HPDE6-E6E7 (cell line): ENCODE measurements at regions not wholly inside any gene's neighbourhood (a gene's known extent, or its start where the extent isn't known, plus 50 kb on each side); places are given as distances from the start of the nearest gene placed in this dataset.

ENCODE experiments used
- DNase-seq: peaks from one replicate; pipeline ENCODE4 v3.0.0; 2011; ENCODE audit warnings: missing footprints; ENCODE audit errors: extremely low spot score

DNA sequence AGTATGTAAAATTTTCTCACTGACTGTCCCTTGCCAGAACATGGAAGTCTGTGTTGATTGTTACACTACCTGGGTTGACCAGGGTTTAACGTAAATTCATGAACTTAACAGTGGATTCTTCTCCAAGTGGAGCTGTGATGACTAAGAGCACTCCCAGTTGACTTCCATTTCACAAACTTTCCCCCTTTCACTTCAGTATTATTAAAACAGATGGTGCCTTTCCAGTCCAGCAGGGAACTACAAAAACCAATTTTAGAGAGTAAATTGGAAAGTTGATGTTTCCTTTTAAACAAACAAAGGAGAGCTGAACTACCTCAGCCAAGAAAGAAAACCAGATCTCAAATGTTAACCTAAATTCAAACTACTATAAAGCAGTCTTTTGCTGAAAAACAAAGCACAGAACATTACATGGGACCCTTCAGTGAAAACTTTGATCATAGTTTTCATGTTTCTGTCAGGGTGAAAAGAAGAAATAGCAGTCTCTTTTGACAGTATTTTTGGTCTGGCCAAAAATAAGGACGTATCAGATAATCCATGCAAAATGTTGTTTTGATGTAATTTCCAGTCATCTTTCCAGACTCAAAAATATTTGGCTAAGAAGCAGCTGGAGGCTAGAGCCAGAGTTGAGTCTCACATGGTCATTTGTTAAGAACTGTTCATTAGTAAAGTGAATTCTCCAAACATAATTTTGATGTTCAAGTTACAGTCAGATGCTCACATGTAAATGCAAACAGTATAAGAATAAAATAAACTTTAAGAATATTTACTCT is 479.9 kb upstream of the AKR1E2 start:
- DNase-seq: no peak

DNA sequence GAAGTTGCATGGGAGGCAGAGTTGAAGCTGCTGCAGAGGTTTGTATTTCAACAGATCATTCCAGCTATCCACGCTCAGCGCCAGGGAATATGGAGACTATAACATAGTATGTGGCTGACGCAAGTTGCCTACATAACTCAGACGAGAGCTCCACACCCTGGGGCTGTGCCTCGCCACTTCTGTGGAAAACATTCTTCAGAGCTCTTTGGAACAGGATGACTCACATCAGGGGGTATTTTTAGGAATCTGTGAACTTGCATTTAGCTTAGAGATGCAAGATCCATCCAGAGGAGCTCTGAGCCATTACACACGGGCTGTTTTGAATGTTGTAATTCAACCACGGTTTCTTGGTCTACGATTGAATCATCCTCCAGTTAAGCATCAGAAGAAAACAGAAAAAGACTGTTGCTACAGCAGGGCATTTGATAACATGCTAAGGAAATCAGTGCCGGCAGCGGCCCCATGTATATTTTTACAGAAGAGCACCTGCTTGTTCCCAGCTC is 481.5 kb upstream of the AKR1E2 start:
- peak; percentile 21 for DNase-seq

DNA sequence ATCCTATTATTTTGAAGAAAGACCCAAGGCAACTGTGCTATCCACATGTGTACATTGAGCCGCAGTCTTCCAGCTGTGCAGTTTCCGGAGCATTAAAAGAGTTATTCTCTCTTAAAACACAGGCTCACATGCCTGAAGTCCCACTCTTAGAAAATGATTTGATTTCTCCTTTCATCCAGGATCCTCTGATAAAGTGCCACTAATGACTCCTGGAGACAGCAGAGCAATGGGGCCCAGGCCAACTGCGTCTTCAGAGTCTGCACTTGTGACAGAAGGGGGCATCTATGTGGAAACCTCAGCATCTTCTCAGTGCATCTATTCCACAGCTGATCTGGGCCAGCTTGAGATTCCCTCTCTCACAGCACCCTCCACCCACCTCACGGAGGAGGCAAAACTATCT is 482.1 kb upstream of the AKR1E2 start:
- DNase-seq: no peak

DNA sequence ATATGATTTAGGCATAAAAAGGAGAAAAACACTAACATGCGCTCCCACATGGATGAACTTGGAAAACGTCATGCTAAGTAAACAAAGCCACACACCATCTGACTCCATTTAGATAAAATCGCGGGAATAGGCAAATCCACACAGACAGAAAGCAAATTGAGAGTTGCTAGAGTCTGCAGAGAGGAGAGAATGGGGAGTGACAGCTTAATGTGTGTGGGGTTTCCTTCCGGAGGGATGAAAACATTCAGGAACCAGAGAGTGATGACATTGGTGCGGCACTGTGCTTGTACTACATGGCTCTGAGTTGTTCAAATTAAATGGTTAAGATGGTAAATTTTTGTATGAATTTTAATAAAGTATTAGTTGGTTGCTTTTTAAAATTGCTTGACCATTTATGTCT is 482.9 kb upstream of the AKR1E2 start:
- DNase-seq: no peak

DNA sequence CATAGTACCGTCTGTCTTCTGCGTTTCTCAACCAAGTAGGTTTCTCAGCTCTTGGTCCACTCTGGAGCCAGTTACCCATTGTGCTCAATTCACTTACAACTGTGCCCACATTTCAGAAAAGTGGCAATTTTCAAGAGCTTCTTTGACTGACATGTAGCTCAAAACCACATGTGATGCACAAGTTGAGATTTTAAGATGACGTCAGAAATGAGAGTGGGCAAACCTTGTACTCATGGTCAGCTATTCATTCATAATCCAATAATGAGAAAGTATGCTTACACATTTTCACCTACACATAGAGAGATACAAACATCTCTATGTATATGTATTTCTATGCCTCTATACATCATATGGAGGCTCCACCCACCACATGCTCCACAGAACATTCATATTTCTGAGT is 487.2 kb upstream of the AKR1E2 start:
- no peak for DNase-seq

DNA sequence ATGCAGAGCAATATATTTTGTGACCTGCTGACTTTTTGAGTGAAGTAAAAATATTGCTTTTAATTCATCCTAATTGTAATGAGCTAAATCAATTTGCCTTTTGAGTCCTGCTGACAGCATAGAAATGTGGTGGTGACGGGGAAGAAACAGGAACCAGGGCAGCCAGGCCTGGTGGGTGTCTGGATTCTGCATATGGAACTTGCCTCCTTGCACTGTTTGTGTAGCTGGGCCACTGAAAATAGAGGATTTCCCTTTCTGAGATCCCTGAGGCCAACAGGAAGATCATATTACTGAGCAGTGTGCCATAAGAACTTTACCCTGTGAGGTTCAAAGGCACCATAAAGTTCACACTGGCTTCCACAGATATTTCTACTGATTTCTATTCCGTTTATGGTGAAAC is 488.4 kb upstream of the AKR1E2 start:
- DNase-seq: no peak

DNA sequence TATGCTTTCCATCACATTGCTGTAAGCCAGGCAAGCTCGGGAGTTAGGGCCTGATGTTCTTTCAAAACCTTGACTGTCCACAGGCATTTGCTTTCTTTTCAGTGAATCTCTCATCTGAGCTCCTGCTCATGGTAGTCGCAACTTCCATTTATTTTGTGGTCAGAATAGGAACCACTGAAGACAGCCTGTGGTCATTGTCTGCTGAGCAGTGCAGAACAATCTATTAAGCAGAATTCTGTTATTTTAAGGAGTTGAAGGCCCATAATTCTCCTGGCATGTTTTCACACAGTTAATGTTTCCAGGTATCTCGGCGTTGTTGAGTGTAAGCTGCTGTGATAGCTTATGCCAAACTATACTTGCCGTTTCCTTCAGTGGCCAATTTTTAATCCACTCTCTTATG is 491.1 kb upstream of the AKR1E2 start:
- DNase-seq: no peak

DNA sequence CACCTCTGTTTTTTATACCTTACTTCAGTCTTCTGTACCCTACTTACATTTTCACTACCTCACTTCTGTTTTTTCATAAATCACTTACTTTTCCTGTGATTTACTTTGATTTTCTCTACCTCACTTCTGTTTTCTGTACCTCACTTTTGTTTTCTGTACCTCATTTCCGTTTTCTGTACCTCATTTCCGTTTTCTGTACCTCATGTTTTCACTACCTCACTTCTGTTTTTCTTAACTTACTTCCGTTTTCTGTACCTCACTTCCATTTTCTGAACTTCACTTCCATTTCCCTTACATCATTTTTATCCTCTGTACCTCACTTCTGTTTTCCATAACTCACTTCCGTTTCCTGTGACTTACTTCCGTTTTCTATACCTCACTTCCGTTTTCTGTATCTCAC is 492.0 kb upstream of the AKR1E2 start:
- no peak for DNase-seq

DNA sequence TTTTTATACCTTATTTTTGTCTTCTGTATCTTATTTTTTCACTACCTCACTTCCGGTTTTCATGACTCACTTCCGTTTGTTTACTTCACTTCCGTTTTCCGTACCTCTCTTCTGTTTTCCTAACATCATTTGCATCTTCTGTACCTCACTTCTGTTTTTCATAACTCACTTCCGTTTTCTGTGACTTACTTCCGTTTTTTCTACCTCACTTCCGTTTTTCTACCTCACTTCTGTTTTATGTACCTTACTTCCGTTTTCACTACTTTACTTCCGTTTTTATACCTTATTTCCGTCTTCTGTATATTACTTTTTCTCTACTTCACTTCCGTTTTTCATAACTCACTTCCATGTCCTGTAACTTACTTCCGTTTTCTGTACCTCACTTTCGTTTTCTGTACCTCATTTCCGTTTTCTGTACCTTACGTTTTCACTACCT is 492.5 kb upstream of the AKR1E2 start:
- DNase-seq: no peak

DNA sequence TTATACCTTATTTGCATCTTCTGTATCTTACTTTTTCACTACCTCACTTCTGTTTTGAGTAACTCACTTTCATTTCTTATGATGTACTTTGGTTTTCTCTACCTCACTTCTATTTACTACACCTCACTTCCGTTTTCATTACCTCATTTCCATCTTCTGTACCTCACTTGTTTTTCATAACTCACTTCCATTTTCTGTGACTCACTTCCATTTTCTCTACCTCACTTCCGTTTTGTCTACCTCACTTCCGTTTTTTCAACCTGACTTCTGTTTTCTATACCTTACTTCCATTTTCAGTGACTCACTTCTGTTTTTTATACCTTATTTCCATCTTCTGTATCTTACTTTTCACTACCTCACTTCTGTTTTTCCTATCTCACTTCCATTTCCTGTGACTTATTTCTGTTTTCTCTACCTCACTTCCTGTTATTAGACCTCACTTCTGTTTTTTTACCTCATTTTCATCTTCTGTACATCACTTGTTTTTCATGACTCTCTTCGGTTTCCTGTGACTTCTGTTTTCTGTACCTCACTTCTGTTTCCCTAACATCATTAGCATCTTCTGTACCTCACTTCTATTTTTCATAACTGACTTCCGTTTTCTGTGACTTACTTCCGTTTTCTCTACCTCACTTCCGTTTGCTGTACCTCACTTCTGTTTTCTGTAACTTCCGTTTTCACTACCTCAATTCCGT is 493.1 kb upstream of the AKR1E2 start:
- no peak for DNase-seq

DNA sequence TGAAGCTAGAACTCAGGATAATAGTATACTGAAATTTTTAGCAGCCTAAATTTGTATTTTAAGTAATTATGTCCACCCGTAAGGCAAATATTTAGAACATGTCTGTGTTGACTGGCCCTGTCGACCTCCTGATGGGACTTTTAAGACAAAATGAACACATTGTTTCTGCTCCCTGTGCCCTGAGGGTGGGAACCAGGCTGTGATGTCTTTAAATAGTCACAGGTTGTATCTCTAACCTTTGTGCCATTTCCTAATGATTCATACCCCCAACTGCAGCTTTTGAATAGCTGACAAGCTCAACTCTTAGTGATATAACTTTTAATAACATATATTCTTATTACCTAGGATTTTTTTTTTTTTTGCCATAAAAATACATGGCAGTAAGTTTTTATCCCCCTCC is 494.9 kb upstream of the AKR1E2 start:
- no peak for DNase-seq

DNA sequence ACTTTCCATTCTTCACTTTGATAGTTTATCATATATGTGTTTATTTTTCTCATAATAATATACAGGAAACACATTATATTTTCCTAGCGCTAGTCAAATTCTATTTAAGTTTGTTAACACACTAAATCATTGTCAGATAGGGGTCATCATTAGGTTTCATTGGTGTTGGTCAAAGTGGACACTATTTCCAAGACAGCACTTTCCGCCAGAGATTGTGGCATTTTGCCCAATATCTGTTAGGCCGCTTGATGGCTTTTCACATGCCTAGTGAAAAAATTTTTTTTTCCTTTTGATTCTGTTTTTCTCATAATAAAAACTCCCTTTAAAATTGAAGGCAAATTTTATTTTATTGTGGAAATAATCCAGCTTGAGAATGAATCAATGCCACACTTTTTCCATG is 495.4 kb upstream of the AKR1E2 start:
- DNase-seq: no peak

DNA sequence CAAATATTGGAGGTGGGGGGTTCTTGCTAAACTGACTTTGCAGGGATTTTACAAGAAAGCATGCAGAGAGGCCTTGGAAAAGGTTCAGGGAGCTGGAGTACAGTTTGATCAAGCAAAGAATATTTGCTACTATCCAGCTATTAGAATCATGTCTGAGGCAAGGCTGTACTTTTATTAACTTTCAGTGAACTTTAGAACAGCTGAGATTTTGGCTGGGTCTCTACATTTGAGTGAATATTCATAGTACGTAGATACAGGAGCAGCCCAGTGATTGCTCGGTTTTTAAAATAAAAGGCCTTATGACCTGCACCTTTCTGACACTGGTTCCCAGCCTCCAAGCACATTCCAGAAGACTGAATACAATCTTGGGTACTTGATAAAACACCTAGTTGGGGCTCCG is 496.8 kb upstream of the AKR1E2 start:
- DNase-seq: no peak

DNA sequence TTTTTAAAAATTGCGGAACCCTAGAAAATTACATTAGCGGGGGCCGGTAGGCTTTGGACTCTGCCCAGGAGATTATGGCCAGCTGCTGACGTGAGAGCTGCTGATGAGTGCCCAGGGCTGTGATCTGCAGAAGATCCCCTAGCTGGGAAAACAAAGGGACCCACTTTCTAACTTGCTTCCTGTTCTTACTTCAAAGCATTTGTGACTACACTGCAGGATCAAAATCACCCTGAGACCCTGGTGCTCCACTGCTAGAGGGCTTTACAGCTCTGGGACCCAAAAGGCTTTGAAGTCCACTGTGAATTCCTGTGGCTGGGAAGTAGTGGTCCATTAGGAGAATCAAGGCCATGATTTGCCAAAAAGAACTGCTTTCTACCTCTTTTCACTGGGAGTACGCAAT is 499.4 kb upstream of the AKR1E2 start:
- DNase-seq: no peak

DNA sequence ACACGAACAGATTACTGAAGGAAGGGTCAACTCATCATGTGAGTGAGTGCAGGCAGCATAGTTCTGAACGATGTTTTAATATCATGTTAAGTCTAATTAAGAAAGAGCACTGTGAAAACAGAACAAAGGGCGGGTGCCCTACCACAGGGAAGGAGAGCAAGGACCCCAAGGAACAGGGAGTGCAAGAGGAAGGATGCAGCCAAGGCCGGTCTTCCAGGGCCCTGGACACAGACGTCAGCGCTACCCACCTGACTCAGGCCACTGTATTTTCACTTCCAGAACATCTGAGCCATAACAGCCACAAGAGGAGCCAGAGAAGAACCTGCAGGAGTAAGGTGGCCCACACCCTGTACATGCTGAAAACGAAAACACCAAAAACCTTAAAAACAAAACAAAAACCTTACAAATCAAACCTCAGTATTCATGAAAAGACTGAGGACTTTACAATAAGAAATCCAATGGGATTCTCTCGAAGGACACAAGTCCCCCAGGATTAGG is 506.1 kb upstream of the AKR1E2 start:
- no peak for DNase-seq

DNA sequence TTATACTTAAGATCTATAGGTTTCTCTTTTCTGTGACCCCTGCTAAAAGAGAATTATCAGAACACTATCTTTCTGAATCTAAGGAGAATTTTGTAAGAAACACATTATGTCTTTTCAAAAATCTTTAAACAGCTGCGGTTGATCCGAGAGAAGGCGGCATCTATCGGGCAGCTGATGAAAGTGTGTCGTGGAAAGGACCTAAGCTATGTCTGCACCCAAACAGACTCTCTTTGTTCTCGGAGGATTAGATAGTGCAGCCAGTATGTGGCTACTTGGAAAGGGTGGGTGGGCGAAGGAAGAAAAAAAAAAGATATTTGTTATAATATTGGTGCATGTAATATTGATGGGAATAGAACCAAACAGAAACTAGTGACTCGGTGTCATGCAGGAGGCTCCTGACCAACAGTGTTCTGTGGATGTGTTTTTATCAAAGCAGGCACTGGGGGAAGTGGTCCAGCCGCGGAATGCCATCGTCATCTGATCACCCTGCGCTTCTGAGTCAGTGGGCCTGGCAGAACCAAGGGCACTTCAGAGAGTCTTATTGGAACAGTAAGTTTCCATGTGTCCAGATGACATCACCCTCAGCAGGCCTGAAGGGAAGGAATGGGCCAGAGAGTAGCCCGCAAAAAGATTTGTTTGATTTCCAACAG is 509.7 kb upstream of the AKR1E2 start:
- DNase-seq: no peak

DNA sequence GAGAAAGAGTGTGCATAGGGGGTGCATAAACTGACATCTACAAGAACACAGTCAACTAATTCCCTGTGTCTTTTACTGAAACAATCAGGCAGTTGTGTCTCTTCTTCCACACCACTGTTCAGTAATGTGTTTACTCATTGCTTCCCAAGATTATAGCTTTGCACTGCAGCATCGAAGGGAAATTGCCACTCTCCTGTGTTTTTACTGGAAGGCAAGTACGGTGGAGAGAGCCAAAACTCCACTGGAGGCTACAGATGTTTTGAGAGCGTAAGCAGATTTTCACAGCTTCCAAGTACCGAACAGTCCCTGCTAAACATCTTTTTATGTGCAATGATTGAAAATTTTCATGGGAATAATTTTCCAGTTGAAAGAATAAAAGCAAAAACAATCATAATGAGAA is 510.5 kb upstream of the AKR1E2 start:
- no peak for DNase-seq

DNA sequence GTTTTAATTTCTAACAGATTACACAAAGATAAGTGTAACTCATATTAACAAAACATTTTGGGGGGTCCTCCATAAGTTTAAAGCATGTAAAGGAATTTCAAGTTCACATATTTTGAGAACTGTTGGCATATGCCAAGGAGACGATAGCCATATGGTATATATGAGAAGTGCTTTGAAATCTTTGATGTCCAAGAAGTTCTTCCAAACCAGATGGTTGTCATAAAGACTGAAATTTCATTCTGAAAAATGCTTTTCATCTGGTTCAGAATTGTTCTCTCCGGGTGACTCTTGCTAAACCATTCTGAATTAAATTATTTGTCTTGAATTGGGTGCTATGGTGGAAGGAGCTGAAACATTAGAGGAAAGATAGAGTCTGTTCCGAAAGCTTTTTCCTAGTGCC is 513.0 kb upstream of the AKR1E2 start:
- DNase-seq: no peak

DNA sequence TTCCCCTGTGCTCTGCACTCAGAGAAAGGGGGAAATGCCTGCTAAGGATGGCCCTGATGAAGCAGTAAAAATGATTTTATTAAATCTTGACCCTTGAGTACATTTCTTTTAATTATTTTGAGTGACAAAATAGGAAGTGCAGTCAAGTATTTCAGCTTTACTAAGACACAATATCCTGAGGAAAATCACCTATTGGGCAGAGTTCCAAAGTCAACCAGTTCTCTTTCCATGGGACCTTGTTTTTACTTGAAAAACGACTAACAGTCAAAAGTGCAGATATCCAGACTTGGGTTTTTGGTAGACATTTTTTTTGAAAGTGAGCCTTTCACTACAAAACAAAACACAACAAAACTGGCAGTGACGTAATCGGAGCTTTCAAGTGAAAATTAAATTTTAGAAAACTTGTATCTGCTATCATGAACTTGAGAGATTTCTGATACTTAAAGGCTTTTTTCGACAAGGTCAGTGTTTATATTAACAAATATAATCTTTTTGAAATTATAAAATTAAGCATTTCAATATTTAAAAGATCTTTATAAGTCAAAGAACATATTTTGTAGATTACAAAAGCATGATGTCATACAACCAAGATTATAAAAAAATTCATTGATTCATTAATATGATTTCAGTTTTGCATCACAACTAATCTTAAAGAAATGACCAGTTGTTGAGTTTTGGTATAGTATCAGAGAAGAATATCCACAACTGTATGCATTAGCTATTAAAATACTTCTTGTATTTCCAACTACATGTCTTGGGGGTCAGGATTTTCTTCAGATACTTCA is 513.8 kb upstream of the AKR1E2 start:
- no peak for DNase-seq

DNA sequence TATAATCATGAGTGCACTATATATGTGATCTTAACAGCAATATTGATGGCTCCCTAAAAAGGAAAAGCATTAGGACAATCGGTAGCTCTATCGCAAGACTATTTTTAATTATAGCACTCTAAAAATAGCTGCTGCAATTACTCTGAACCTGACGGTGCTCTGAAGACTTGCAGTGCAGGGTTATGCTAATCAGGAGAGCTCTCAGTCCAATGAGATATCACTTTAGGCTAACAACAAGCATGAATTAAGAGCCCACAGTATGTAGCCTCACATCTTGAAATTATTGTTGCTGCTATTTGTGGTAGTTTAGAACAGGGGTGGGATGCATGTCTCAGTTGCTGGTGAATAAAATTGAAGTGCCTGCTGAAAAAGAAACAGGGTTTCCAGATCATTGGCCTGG is 515.8 kb upstream of the AKR1E2 start:
- no peak for DNase-seq

DNA sequence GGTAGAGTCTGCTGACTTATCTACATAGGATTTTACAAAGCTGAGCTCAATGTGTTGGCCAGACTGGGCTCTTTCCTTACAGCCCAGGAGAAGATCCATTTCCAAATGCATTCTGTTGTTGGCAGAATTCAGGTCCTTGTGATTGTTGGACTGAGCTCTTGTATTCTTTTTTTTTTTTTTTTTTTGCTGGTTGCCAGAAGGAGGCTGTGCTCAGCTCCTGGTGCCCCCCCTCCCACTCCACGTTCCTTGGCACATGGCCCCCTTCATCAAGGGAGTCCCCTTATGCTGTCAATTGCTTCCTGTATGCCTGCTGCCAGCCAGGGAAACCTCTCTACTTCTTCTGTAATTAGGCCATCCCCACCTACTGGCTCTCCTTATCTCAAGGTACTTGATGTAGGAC is 518.1 kb upstream of the AKR1E2 start:
- no peak for DNase-seq

DNA sequence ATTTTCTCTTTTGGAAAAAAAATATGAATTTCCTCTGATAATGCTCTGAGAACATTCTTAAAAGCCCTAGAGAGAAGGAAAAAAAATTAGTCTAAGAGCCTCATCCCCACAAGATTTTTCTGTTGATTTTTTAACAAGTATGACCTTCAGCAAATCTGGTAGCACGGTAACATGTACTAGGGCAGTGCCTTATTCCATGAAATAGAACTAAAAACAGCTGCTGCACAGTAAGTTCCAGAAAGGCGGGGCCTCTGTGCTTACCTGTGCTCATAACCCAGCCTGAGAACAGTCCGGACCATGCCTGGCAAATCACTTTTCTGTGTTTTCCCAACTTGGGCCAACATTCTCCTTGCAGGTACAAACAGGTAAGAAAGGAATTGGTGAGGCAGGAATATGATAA is 519.1 kb upstream of the AKR1E2 start:
- no peak for DNase-seq
